ENCODE measurements at regions not wholly inside any gene's neighbourhood (a gene's known extent, or its start where the extent isn't known, plus 50 kb on each side); places are given as distances from the start of the nearest gene placed in this dataset.

GRCh38 chr22:47994601-47995263 is 1232.3 kb downstream of the TBC1D22A start:
- Mint-ChIP-seq H3K4me3 (no peak overlapping the region), H3K27ac (no peak overlapping the region), H3K27me3 (ENCODE audit: insufficient read depth, low read depth, poor library complexity) (peaks cover 2% of the 10 kb centered on the region), H3K4me1 (no peaks in the 10 kb centered on the region; the same call in 2 of the 3 replicates), H3K9me3 (peaks cover 54% of the 10 kb centered on the region), H3K36me3 (ENCODE audit: low read depth) (no peaks in the 10 kb centered on the region; the same call in 2 of the 3 replicates)
- no peak overlapping the region for H3K27ac ChIP-seq (ENCODE audit: low read depth)
- H3K4me2 ChIP-seq: no peak overlapping the region
- H3K36me3 ChIP-seq (ENCODE audit: insufficient read depth): peaks cover 7% of the 10 kb centered on the region; the same call in 1 of the 2 replicates
- no peak for ATAC-seq
- no peak overlapping the region for H2AFZ ChIP-seq
- H3K27me3 ChIP-seq (ENCODE audit: insufficient read depth): no peaks in the 10 kb centered on the region
- H3K9me2 ChIP-seq (ENCODE audit: insufficient read depth): no peaks in the 10 kb centered on the region
- H3K4me3 ChIP-seq: no peak overlapping the region
- no peak for TF ChIP-seq ETS1 (IDR thresholded peaks at IDR 0.05)
- TF ChIP-seq EZH2 (IDR thresholded peaks at IDR 0.05; ENCODE audit: low read depth, unreplicated experiment): no peak
- TF ChIP-seq CREB1 (CRISPR knock-in tag; IDR thresholded peaks at IDR 0.05; ENCODE audit: low read depth): no peak
- no peak for TF ChIP-seq EZH2phosphoT487 (IDR thresholded peaks at IDR 0.05; ENCODE audit: unreplicated experiment)
- H3K79me2 ChIP-seq (replicated peaks; ENCODE audit: insufficient read depth): no peaks in the 10 kb centered on the region
- H3K4me1 ChIP-seq (ENCODE audit: insufficient read depth): no peaks in the 10 kb centered on the region
- DNase-seq (ENCODE audit: low spot score): no peak
- H3F3A ChIP-seq (replicated peaks; ENCODE audit: low read depth): no peaks in the 10 kb centered on the region
- no peaks in the 10 kb centered on the region for H4K20me1 ChIP-seq (replicated peaks; ENCODE audit: insufficient read depth)

GRCh38 chr22:47994045-47994444 is 1231.6 kb downstream of the TBC1D22A start:
- Histone ChIP-seq H3K9me2 (ENCODE audit: insufficient read depth) (no peaks in the 10 kb centered on the region), H3K4me2 (no peak overlapping the region), H2AFZ (no peak overlapping the region), H3K4me3 (no peak overlapping the region), H3K4me1 (ENCODE audit: insufficient read depth) (no peaks in the 10 kb centered on the region), H3K27ac (ENCODE audit: low read depth) (no peak overlapping the region), H3K79me2 (replicated peaks; ENCODE audit: insufficient read depth) (no peaks in the 10 kb centered on the region), H3K27me3 (ENCODE audit: insufficient read depth) (no peaks in the 10 kb centered on the region), H3K36me3 (ENCODE audit: insufficient read depth) (peaks cover 12% of the 10 kb centered on the region; the same call in 1 of the 2 replicates), H4K20me1 (replicated peaks; ENCODE audit: insufficient read depth) (no peaks in the 10 kb centered on the region), H3F3A (replicated peaks; ENCODE audit: low read depth) (no peaks in the 10 kb centered on the region)
- DNase-seq (ENCODE audit: low spot score) (no peak), ATAC-seq (no peak)
- H3K4me3 Mint-ChIP-seq: no peak overlapping the region
- no peak overlapping the region for H3K27ac Mint-ChIP-seq
- TF ChIP-seq JUNB (IDR thresholded peaks at IDR 0.05; ENCODE audit: unreplicated experiment): no peak
- no peak for TF ChIP-seq STAT1 (IDR thresholded peaks at IDR 0.05; ENCODE audit: unreplicated experiment)
- no peak for TF ChIP-seq CTCF (conservative IDR thresholded peaks at IDR 0.05; ENCODE audit: low read depth in 2 of 2)
- TF ChIP-seq ZNF462 (CRISPR knock-in tag; IDR thresholded peaks at IDR 0.05): no peak
- TF ChIP-seq EZH2phosphoT487 (IDR thresholded peaks at IDR 0.05; ENCODE audit: unreplicated experiment): no peak
- TF ChIP-seq POLR2AphosphoS5 (IDR thresholded peaks at IDR 0.05; ENCODE audit: low read depth): no peak
- peaks cover 60% of the 10 kb centered on the region for H3K9me3 Mint-ChIP-seq
- H3K36me3 Mint-ChIP-seq (ENCODE audit: low read depth): no peaks in the 10 kb centered on the region; the same call in 2 of the 3 replicates
- peaks cover 2% of the 10 kb centered on the region for H3K27me3 Mint-ChIP-seq (ENCODE audit: insufficient read depth, low read depth, poor library complexity)
- H3K4me1 Mint-ChIP-seq: no peaks in the 10 kb centered on the region; the same call in 2 of the 3 replicates

Data from GM23338 (cell line).